DMS53 treated with DMSO at 0.1 percent for 48 hours (cell line): ENCODE measurements at regions not wholly inside any gene's neighbourhood (a gene's known extent, or its start where the extent isn't known, plus 50 kb on each side); places are given as distances from the start of the nearest gene placed in this dataset.

Experiments used
- DNase-seq: peaks from one replicate; lab custom pipeline; 2025; ENCODE audit not compliant: unreplicated experiment; lab: John Stamatoyannopoulos, UW

DNA sequence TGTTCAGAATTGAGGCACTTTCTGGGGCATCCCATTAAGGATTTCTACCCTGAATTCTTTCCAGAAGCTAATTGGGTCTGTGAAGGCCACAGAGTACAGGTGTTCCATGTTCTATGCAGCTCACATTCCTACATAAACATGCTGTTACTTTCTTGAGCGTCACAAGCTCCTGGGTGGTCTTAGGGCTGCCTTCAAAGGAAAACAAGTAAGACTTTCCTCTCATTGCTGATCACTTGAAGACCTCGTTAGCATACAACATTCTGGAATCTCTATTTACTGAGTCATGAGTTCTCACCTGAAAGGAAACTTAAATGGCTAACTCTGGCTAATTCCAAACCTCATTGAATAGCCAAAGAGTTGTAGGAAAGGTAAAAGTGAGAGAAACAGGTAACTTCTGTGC is 63.0 kb upstream of the HMGA2 start:
- DNase-seq = no peak

DNA sequence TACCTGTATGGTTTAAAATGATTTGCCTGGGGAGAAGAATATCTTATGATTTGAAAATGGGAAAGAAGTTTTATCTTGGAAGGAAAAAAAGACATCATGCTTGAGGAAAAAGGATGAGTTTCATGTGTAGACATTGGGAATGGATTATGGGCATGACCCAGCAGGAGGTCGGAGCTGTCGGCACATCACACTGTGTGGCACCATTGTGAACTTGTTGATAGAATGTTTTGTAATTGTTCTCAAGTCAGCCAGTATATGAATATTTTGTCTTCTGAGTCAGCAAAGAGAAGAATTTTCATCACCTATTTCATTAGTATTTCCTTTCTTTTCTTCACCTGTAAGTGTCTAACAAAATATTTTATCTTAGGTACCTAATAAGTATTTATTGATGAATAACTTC is 60.0 kb upstream of the HMGA2 start:
- DNase-seq = no peak

DNA sequence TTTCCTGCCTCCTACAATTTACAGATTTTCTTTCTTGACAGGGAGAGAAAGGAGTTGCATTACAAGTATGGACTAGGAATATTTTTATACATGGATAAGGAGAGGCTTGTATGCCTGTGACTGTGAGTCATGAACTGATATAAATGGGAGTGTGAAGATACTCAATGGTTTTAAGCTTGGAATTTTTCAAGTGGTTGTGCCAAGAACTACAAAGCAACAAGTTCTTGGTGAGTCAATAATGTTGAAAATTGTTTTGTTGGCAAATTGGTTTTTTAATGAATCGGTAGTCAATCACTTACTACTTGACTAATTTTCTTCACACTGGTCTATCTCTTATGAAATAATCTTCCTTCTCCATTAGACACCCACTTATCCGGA is 58.9 kb upstream of the HMGA2 start:
- DNase-seq = no peak

DNA sequence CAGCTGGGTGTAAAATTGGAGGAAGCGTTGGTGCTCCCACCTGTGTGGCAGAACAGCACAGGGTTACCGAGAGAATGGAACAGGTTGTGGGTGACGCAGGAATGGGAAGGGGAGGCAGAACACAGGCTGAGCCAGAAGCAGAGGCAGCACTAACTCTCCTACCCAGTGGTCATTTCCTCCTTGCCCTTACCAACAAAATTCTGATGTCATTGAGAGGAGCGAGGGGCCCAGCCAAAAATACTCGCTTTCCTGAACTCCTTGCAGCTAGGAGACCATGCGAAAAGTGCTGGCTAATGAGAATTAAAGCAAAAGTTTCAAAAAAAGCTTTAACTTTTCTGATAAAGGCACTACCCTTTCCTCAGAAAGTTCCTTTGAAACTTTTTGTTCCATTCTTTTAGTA is 54.4 kb upstream of the HMGA2 start:
- no peak for DNase-seq
